A673 (cell line): ENCODE measurements at regions not wholly inside any gene's neighbourhood (a gene's known extent, or its start where the extent isn't known, plus 50 kb on each side); places are given as distances from the start of the nearest gene placed in this dataset.

ENCODE experiments used
- BruUV-seq: library from RNA; stranded (reverse); fragments of 400-500 nt; replicated peaks from 2 replicates; lab custom pipeline; 2021; lab: Mats Ljungman, UMichigan
- CTCF ChIA-PET: fragments of 300-600 bp; sonication (Branson Sonifier 250); formaldehyde crosslinking; loops from one replicate; lab custom pipeline; 2022; ENCODE audit warnings: antibody characterized with exemption; lab: Charles Lee
- POLR2A ChIA-PET: fragments of 300-600 bp; sonication (Branson Sonifier 250); formaldehyde crosslinking; loops from one replicate; lab custom pipeline; 2022; ENCODE audit warnings: antibody characterized with exemption; ENCODE audit not compliant: low non-redundant PET; lab: Charles Lee
- DNase-seq: peaks from one replicate; pipeline ENCODE4 v3.0.0-alpha.2; 2015; ENCODE audit warnings: low spot score
- H3K27ac ChIP-seq: fragments of 200-600 bp; sonication (generic); 2 replicates; pipeline ENCODE4 v1.5.1; 2016; ENCODE audit warnings: mixed run types, low read depth, mild to moderate bottlenecking, mixed read lengths, antibody characterized with exemption, low read length; ENCODE audit not compliant: poor library complexity, severe bottlenecking
- H3K27me3 ChIP-seq: fragments of 200-600 bp; sonication (generic); replicated peaks from 2 replicates; pipeline ENCODE4 v1.6.1; 2017; ENCODE audit warnings: mixed run types, low read depth, mild to moderate bottlenecking, mixed read lengths, antibody characterized with exemption, low read length; ENCODE audit not compliant: insufficient read depth, poor library complexity
- H3K36me3 ChIP-seq: fragments of 200-600 bp; sonication (generic); 2 replicates; pipeline ENCODE4 v1.6.1; 2016; ENCODE audit warnings: mixed run types, mild to moderate bottlenecking, mixed read lengths, antibody characterized with exemption, low read length; ENCODE audit not compliant: insufficient read depth, poor library complexity, severe bottlenecking
- H3K4me1 ChIP-seq: fragments of 200-600 bp; sonication (generic); 2 replicates; pipeline ENCODE4 v1.6.1; 2017; ENCODE audit warnings: mixed run types, mild to moderate bottlenecking, mixed read lengths, antibody characterized with exemption, low read length; ENCODE audit not compliant: insufficient read depth, poor library complexity, severe bottlenecking
- H3K4me3 ChIP-seq: fragments of 200-600 bp; sonication (generic); 2 replicates; pipeline ENCODE4 v1.5.1; 2016; ENCODE audit warnings: low read depth, mixed run types, mild to moderate bottlenecking, mixed read lengths, low read length; ENCODE audit not compliant: poor library complexity, severe bottlenecking
- H3K9me3 ChIP-seq: fragments of 200-600 bp; sonication (generic); 2 replicates; pipeline ENCODE4 v1.6.1; 2016; ENCODE audit warnings: mixed run types, low read depth, mild to moderate bottlenecking, mixed read lengths, antibody characterized with exemption, low read length; ENCODE audit not compliant: poor library complexity, severe bottlenecking
- CTCF ChIP-seq: fragments of 300-800, 200-600 bp; sonication (generic); conservative IDR thresholded peaks from 2 replicates; pipeline ENCODE4 v1.5.1; 2017; ENCODE audit warnings: low read depth, mild to moderate bottlenecking, antibody characterized with exemption, low read length, moderate library complexity, mixed read lengths
- EZH2 ChIP-seq: fragments of 200-600 bp; sonication (generic); IDR thresholded peaks from 2 replicates; pipeline ENCODE4 v1.6.1; 2017; ENCODE audit warnings: borderline replicate concordance, low read depth, mild to moderate bottlenecking, mixed read lengths, antibody characterized with exemption, low read length; ENCODE audit not compliant: poor library complexity, severe bottlenecking
- intact Hi-C: fragments of 100-400 bp; cut with micrococcal nuclease; formaldehyde crosslinking; loops from one replicate; pipeline ENCODE4 v1.10.0; 2022; ENCODE audit not compliant: unreplicated experiment

GRCh38 chr1:229762891-229763290, 136.8 kb downstream of the URB2 start:
- ChIA-PET POLR2A (no interaction called here), CTCF (interaction anchor here (0.8 kb wide), 1 partner anchor 31 kb away, joined by 3 read pairs; no protein-coding TSS in a partner anchor)
- H3K4me3 ChIP-seq, result no peak overlapping the region
- no peaks in the 10 kb centered on the region for H3K9me3 ChIP-seq
- TF ChIP-seq CTCF (no peak), EZH2 (no peak)
- H3K4me1 ChIP-seq, result no peaks in the 10 kb centered on the region
- no peaks in the 10 kb centered on the region for H3K27me3 ChIP-seq
- DNase-seq, result no peak
- BruUV-seq, result no TSS peak
- H3K27ac ChIP-seq, result no peak overlapping the region
- intact Hi-C loops, result no loop called here
- H3K36me3 ChIP-seq, result no peaks in the 10 kb centered on the region

GRCh38 chr1:229768232-229768631, 142.2 kb downstream of the URB2 start:
- Histone ChIP-seq H3K4me1 (no peaks in the 10 kb centered on the region), H3K9me3 (no peaks in the 10 kb centered on the region), H3K27me3 (no peaks in the 10 kb centered on the region), H3K27ac (no peak overlapping the region), H3K36me3 (no peaks in the 10 kb centered on the region), H3K4me3 (no peak overlapping the region)
- ChIA-PET CTCF (no interaction called here), POLR2A (no interaction called here)
- intact Hi-C loops, result no loop called here
- DNase-seq, result no peak
- TF ChIP-seq EZH2 (no peak), CTCF (no peak)
- no TSS peak for BruUV-seq

GRCh38 chr1:229769006-229769405, 143.0 kb downstream of the URB2 start:
- intact Hi-C loops, result no loop called here
- Histone ChIP-seq H3K27ac (no peak overlapping the region), H3K27me3 (no peaks in the 10 kb centered on the region), H3K9me3 (no peaks in the 10 kb centered on the region), H3K4me3 (no peak overlapping the region), H3K4me1 (no peaks in the 10 kb centered on the region), H3K36me3 (no peaks in the 10 kb centered on the region)
- TF ChIP-seq CTCF (no peak), EZH2 (no peak)
- BruUV-seq, result no TSS peak
- DNase-seq, result no peak
- ChIA-PET CTCF (no interaction called here), POLR2A (no interaction called here)
